ENCODE measurements at regions not wholly inside any gene's neighbourhood (a gene's known extent, or its start where the extent isn't known, plus 50 kb on each side); places are given as distances from the start of the nearest gene placed in this dataset.

DNA sequence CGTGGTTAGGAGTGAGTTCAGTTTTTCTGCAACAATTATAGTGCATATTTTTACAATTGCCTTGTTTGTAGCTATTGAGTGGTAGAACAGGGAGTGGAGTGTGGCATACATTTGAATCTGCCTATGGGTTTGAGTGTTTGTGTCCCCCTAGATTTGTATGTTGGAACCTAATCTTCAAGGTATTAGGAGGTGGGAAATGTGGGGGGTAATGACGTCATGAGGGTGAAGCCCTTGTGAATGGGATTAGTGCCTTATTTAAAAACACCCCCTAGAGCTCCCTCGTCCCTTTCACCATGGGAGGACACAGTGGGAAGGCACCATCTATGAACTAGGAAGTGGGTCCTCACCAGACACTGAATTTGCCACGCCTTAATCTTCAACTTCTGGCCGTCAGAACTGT is 819.6 kb downstream of the NLGN4X start:
- intact Hi-C loops (cut with DNase I) = no loop called here
- Histone ChIP-seq H3K9me3 (no peaks in the 10 kb centered on the region), H3K4me3 (no peak overlapping the region), H3K4me1 (no peaks in the 10 kb centered on the region), H3K27me3 (no peaks in the 10 kb centered on the region), H3K36me3 (no peaks in the 10 kb centered on the region), H3K27ac (no peak overlapping the region)
- WGBS, 2 donors = 61 to 75% methylated on average over 5 of the region's 5 CpGs
- TF ChIP-seq, protein P1, sequence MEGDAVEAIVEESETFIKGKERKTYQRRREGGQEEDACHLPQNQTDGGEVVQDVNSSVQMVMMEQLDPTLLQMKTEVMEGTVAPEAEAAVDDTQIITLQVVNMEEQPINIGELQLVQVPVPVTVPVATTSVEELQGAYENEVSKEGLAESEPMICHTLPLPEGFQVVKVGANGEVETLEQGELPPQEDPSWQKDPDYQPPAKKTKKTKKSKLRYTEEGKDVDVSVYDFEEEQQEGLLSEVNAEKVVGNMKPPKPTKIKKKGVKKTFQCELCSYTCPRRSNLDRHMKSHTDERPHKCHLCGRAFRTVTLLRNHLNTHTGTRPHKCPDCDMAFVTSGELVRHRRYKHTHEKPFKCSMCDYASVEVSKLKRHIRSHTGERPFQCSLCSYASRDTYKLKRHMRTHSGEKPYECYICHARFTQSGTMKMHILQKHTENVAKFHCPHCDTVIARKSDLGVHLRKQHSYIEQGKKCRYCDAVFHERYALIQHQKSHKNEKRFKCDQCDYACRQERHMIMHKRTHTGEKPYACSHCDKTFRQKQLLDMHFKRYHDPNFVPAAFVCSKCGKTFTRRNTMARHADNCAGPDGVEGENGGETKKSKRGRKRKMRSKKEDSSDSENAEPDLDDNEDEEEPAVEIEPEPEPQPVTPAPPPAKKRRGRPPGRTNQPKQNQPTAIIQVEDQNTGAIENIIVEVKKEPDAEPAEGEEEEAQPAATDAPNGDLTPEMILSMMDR (IDR thresholded peaks at IDR 0.05) = no peak
- TF ChIP-seq POLR2AphosphoS5 (IDR thresholded peaks at IDR 0.05) (no peak), EP300 (IDR thresholded peaks at IDR 0.05) (no peak), POLR2A (IDR thresholded peaks at IDR 0.05) (no peak)
- DNase-seq = no peak

DNA sequence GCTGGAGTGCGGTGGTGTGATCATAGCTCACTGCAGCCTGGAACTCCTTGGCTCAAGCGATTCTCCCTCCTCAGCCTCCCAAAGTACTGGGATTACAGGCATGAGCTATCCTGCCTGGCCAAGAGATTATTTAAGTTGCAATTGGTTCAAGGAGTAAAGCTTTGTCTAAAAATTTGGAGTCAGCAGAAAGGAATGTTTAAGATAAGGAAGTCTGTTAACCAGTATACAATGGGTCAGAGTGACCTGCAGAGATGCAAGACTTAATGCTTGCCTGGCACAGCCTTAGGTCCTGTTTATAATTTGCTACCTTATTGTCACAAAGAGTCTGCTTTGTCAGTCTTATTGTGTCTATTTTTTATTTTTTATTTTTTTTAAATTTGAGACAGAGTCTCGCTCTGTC is 826.2 kb downstream of the NLGN4X start:
- Histone ChIP-seq H3K27ac (no peak overlapping the region), H3K9me3 (no peaks in the 10 kb centered on the region), H3K4me3 (no peak overlapping the region), H3K27me3 (no peaks in the 10 kb centered on the region), H3K4me1 (no peaks in the 10 kb centered on the region), H3K36me3 (no peaks in the 10 kb centered on the region)
- 92 to 100% methylated on average over 3 of the region's 3 CpGs for WGBS, 2 donors
- no peak for DNase-seq
- intact Hi-C loops (cut with DNase I) = no loop called here
- TF ChIP-seq, protein P1 (IDR thresholded peaks at IDR 0.05) = no peak
- TF ChIP-seq EP300 (IDR thresholded peaks at IDR 0.05) (no peak), POLR2A (IDR thresholded peaks at IDR 0.05) (no peak), POLR2AphosphoS5 (IDR thresholded peaks at IDR 0.05) (no peak)

DNA sequence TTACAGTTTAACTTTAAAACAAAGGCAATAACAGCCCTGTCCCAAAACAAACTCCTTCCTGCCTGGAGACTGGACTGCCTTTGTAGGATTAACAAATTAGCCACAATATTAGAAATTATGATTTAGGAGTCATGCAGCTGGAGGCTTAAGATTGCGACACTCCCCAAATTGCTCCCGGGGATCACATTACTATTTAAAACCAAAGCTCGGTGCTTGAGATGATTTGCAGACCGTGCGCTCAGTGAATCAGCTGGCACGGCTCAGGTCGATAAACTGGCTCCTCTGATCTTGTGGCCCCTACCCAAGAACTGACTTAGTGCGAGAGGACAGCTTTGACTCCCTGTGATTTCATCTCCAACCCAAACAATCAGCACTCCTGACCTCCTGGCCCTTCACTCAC is 829.3 kb downstream of the NLGN4X start:
- WGBS, 2 donors = 74 to 85% methylated on average over 8 of the region's 8 CpGs
- TF ChIP-seq POLR2AphosphoS5 (IDR thresholded peaks at IDR 0.05) = no peak
- TF ChIP-seq EP300 (IDR thresholded peaks at IDR 0.05) = no peak
- TF ChIP-seq, protein P1 (IDR thresholded peaks at IDR 0.05) = no peak
- TF ChIP-seq POLR2A (IDR thresholded peaks at IDR 0.05) = no peak
- H3K9me3 ChIP-seq = no peaks in the 10 kb centered on the region
- intact Hi-C loops (cut with DNase I) = no loop called here
- H3K27ac ChIP-seq = no peak overlapping the region
- no peak overlapping the region for H3K4me3 ChIP-seq
- H3K36me3 ChIP-seq = no peaks in the 10 kb centered on the region
- H3K4me1 ChIP-seq = no peaks in the 10 kb centered on the region
- no peak for DNase-seq
- no peaks in the 10 kb centered on the region for H3K27me3 ChIP-seq

- no peaks in the 10 kb centered on the region for H3K36me3 ChIP-seq
- no peaks in the 10 kb centered on the region for H3K9me3 ChIP-seq
- WGBS, 2 donors = 49 to 52% methylated on average over 7 of the region's 7 CpGs
- H3K27ac ChIP-seq = no peak overlapping the region
- DNase-seq = no peak
- no peak overlapping the region for H3K4me3 ChIP-seq
- no peaks in the 10 kb centered on the region for H3K4me1 ChIP-seq
- TF ChIP-seq, protein P1 (IDR thresholded peaks at IDR 0.05) = no peak
- TF ChIP-seq POLR2AphosphoS5 (IDR thresholded peaks at IDR 0.05) (no peak), POLR2A (IDR thresholded peaks at IDR 0.05) (no peak), EP300 (IDR thresholded peaks at IDR 0.05) (no peak)
- H3K27me3 ChIP-seq = no peaks in the 10 kb centered on the region
- intact Hi-C loops (cut with DNase I) = no loop called here
These were observed 831.3 kb downstream of the NLGN4X start for GRCh38 chrX:5397409-5397808.

GRCh38 chrX:5390376-5390775 is 838.3 kb downstream of the NLGN4X start:
- no peak for TF ChIP-seq POLR2AphosphoS5 (IDR thresholded peaks at IDR 0.05)
- TF ChIP-seq, protein P1 (IDR thresholded peaks at IDR 0.05) = no peak
- TF ChIP-seq EP300 (IDR thresholded peaks at IDR 0.05) = no peak
- no peak for TF ChIP-seq POLR2A (IDR thresholded peaks at IDR 0.05)
- intact Hi-C loops (cut with DNase I) = no loop called here
- 82 to 84% methylated on average over 14 of the region's 14 CpGs for WGBS, 2 donors
- Histone ChIP-seq H3K27ac (no peak overlapping the region), H3K27me3 (no peaks in the 10 kb centered on the region), H3K36me3 (no peaks in the 10 kb centered on the region), H3K4me3 (no peak overlapping the region), H3K4me1 (no peaks in the 10 kb centered on the region), H3K9me3 (no peaks in the 10 kb centered on the region)
- DNase-seq = no peak

Measured in sigmoid colon (tissue), 6 donors.